HUES64 (cell line): ENCODE measurements at regions not wholly inside any gene's neighbourhood (a gene's known extent, or its start where the extent isn't known, plus 50 kb on each side); places are given as distances from the start of the nearest gene placed in this dataset.

Experiments
- H3K27ac ChIP-seq: 2 replicates; pipeline ENCODE4 v1.7.0; 2013; ENCODE audit warnings: low read depth, low read length, inconsistent platforms
- H3K27me3 ChIP-seq: 2 replicates; pipeline ENCODE4 v1.6.1; 2013; ENCODE audit warnings: mild to moderate bottlenecking, low read length; ENCODE audit not compliant: insufficient read depth
- H3K36me3 ChIP-seq: 2 replicates; pipeline ENCODE4 v1.6.1; 2013; ENCODE audit warnings: mild to moderate bottlenecking, low read length; ENCODE audit not compliant: insufficient read depth
- H3K4me1 ChIP-seq: 2 replicates; pipeline ENCODE4 v1.6.1; 2013; ENCODE audit warnings: mild to moderate bottlenecking, low read length, moderate library complexity; ENCODE audit not compliant: insufficient read depth
- H3K4me3 ChIP-seq: 2 replicates; pipeline ENCODE4 v1.5.1; 2013; ENCODE audit warnings: mild to moderate bottlenecking, low read length, moderate library complexity
- H3K9ac ChIP-seq: 2 replicates; pipeline ENCODE4 v1.6.1; 2013; ENCODE audit warnings: mild to moderate bottlenecking, low read depth, low read length
- H3K9me3 ChIP-seq: 2 replicates; pipeline ENCODE4 v1.6.1; 2013; ENCODE audit warnings: low read depth, low read length; ENCODE audit not compliant: insufficient read depth
- WGBS: fragments of 150-250, 120-280 bp; methylation state at CpG from one replicate; pipeline ENCODE4 v1.1.7; 2013; ENCODE audit warnings: missing lambda C conversion rate; 5-methylcytosine and 5-hydroxymethylcytosine counted together

GRCh38 chr13:104757712-104758111, 1691.5 kb upstream of the SLC10A2 start:
- Histone ChIP-seq H3K9ac (no peak overlapping the region), H3K9me3 (no peaks in the 10 kb centered on the region), H3K27ac (no peak overlapping the region), H3K4me3 (no peak overlapping the region), H3K27me3 (no peaks in the 10 kb centered on the region), H3K36me3 (no peaks in the 10 kb centered on the region), H3K4me1 (no peaks in the 10 kb centered on the region)
- WGBS: 98% methylated on average over 3 of the region's 3 CpGs

GRCh38 chr13:104750377-104750776, 1684.2 kb upstream of the SLC10A2 start:
- Histone ChIP-seq H3K9ac (no peak overlapping the region), H3K4me3 (no peak overlapping the region), H3K27ac (no peak overlapping the region), H3K27me3 (no peaks in the 10 kb centered on the region), H3K4me1 (no peaks in the 10 kb centered on the region), H3K36me3 (no peaks in the 10 kb centered on the region), H3K9me3 (no peaks in the 10 kb centered on the region)
- 95% methylated on average over 2 of the region's 2 CpGs for WGBS

GRCh38 chr13:104740641-104741222, 1674.5 kb upstream of the SLC10A2 start:
- Histone ChIP-seq H3K36me3 (no peaks in the 10 kb centered on the region), H3K27me3 (no peaks in the 10 kb centered on the region), H3K9ac (no peak overlapping the region), H3K27ac (no peak overlapping the region), H3K9me3 (no peaks in the 10 kb centered on the region), H3K4me1 (no peaks in the 10 kb centered on the region), H3K4me3 (no peak overlapping the region)
- 93% methylated on average over 7 of the region's 7 CpGs for WGBS

GRCh38 chr13:104737713-104738112, 1671.5 kb upstream of the SLC10A2 start:
- H3K4me1 ChIP-seq: no peaks in the 10 kb centered on the region
- WGBS: 98% methylated on average over 6 of the region's 6 CpGs
- H3K36me3 ChIP-seq: no peaks in the 10 kb centered on the region
- no peaks in the 10 kb centered on the region for H3K9me3 ChIP-seq
- H3K27ac ChIP-seq: no peak overlapping the region
- H3K27me3 ChIP-seq: no peaks in the 10 kb centered on the region
- H3K9ac ChIP-seq: no peak overlapping the region
- no peak overlapping the region for H3K4me3 ChIP-seq

GRCh38 chr13:104733427-104733826, 1667.2 kb upstream of the SLC10A2 start:
- no peaks in the 10 kb centered on the region for H3K27me3 ChIP-seq
- no peak overlapping the region for H3K9ac ChIP-seq
- H3K27ac ChIP-seq: no peak overlapping the region
- no peaks in the 10 kb centered on the region for H3K9me3 ChIP-seq
- H3K4me3 ChIP-seq: no peak overlapping the region
- no peaks in the 10 kb centered on the region for H3K36me3 ChIP-seq
- 90% methylated on average over 1 of the region's 1 CpG for WGBS
- H3K4me1 ChIP-seq: no peaks in the 10 kb centered on the region

- Histone ChIP-seq H3K4me1 (no peaks in the 10 kb centered on the region), H3K4me3 (no peak overlapping the region), H3K27ac (no peak overlapping the region), H3K27me3 (no peaks in the 10 kb centered on the region), H3K9me3 (0 out of 2 replicates have a peak, but pooled peaks cover 2% of the 10 kb centered on the region), H3K36me3 (no peaks in the 10 kb centered on the region), H3K9ac (no peak overlapping the region)
Measured at GRCh38 chr13:104715111-104715510, 1648.9 kb upstream of the SLC10A2 start.

- Histone ChIP-seq H3K4me1 (no peaks in the 10 kb centered on the region), H3K36me3 (no peaks in the 10 kb centered on the region), H3K9me3 (no peaks in the 10 kb centered on the region), H3K27ac (no peak overlapping the region), H3K27me3 (no peaks in the 10 kb centered on the region), H3K9ac (no peak overlapping the region), H3K4me3 (no peak overlapping the region)
- WGBS: 93% methylated on average over 6 of the region's 7 CpGs
Measured at GRCh38 chr13:104705031-104705750, 1639.0 kb upstream of the SLC10A2 start.

GRCh38 chr13:104701591-104701990, 1635.4 kb upstream of the SLC10A2 start:
- Histone ChIP-seq H3K4me3 (no peak overlapping the region), H3K27ac (no peak overlapping the region), H3K36me3 (no peaks in the 10 kb centered on the region), H3K4me1 (no peaks in the 10 kb centered on the region), H3K27me3 (no peaks in the 10 kb centered on the region), H3K9ac (no peak overlapping the region), H3K9me3 (no peaks in the 10 kb centered on the region)
- WGBS: 96% methylated on average over 3 of the region's 3 CpGs

GRCh38 chr13:104694397-104694796, 1628.2 kb upstream of the SLC10A2 start:
- Histone ChIP-seq H3K27me3 (no peaks in the 10 kb centered on the region), H3K9me3 (no peaks in the 10 kb centered on the region), H3K27ac (no peak overlapping the region), H3K9ac (no peak overlapping the region), H3K4me1 (no peaks in the 10 kb centered on the region), H3K4me3 (no peak overlapping the region), H3K36me3 (no peaks in the 10 kb centered on the region)

- Histone ChIP-seq H3K9me3 (no peaks in the 10 kb centered on the region), H3K27ac (no peak overlapping the region), H3K27me3 (no peaks in the 10 kb centered on the region), H3K4me3 (no peak overlapping the region), H3K9ac (no peak overlapping the region), H3K4me1 (no peaks in the 10 kb centered on the region), H3K36me3 (no peaks in the 10 kb centered on the region)
- 84% methylated on average over 4 of the region's 4 CpGs for WGBS
Measured at GRCh38 chr13:104693126-104693525, 1626.9 kb upstream of the SLC10A2 start.

- Histone ChIP-seq H3K9ac (no peak overlapping the region), H3K27me3 (no peaks in the 10 kb centered on the region), H3K4me1 (no peaks in the 10 kb centered on the region), H3K36me3 (no peaks in the 10 kb centered on the region), H3K9me3 (no peaks in the 10 kb centered on the region), H3K27ac (no peak overlapping the region), H3K4me3 (no peak overlapping the region)
- WGBS: 100% methylated on average over 1 of the region's 2 CpGs
Measured at GRCh38 chr13:104691767-104692467, 1625.7 kb upstream of the SLC10A2 start.
